ENCODE measurements at regions not wholly inside any gene's neighbourhood (a gene's known extent, or its start where the extent isn't known, plus 50 kb on each side); places are given as distances from the start of the nearest gene placed in this dataset.

GRCh38 chr2:145431181-145431951 lies 911.4 kb upstream of the ZEB2 start:
- peak; percentile 62 for TF ChIP-seq CTCF (IDR thresholded peaks at IDR 0.05; ENCODE audit: low read depth, low read length)
- Histone ChIP-seq H3K4me3 (ENCODE audit: low read depth, low read length) (no peak overlapping the region), H3K27ac (no peak overlapping the region), H3K36me3 (no peaks in the 10 kb centered on the region), H3K9me3 (ENCODE audit: severe bottlenecking) (no peaks in the 10 kb centered on the region), H3K27me3 (ENCODE audit: insufficient read depth, low read depth, severe bottlenecking) (no peaks in the 10 kb centered on the region)
- DNase-seq = peak; percentile 64

- H3K4me3 ChIP-seq (ENCODE audit: low read depth, low read length) = no peak overlapping the region
- no peaks in the 10 kb centered on the region for H3K27me3 ChIP-seq (ENCODE audit: insufficient read depth, low read depth, severe bottlenecking)
- no peak for DNase-seq
- TF ChIP-seq CTCF (IDR thresholded peaks at IDR 0.05; ENCODE audit: low read depth, low read length) = no peak
- H3K9me3 ChIP-seq (ENCODE audit: severe bottlenecking) = peaks cover 6% of the 10 kb centered on the region
- no peak overlapping the region for H3K27ac ChIP-seq
- H3K36me3 ChIP-seq = no peaks in the 10 kb centered on the region
These were observed 903.9 kb upstream of the ZEB2 start for GRCh38 chr2:145423809-145424208.

GRCh38 chr2:145422576-145422975 lies 902.7 kb upstream of the ZEB2 start:
- Histone ChIP-seq H3K4me3 (ENCODE audit: low read depth, low read length) (no peak overlapping the region), H3K27me3 (ENCODE audit: insufficient read depth, low read depth, severe bottlenecking) (no peaks in the 10 kb centered on the region), H3K36me3 (no peaks in the 10 kb centered on the region), H3K27ac (no peak overlapping the region), H3K9me3 (ENCODE audit: severe bottlenecking) (peaks cover 6% of the 10 kb centered on the region)
- no peak for TF ChIP-seq CTCF (IDR thresholded peaks at IDR 0.05; ENCODE audit: low read depth, low read length)
- DNase-seq = no peak

GRCh38 chr2:145421841-145422240 lies 901.9 kb upstream of the ZEB2 start:
- no peaks in the 10 kb centered on the region for H3K27me3 ChIP-seq (ENCODE audit: insufficient read depth, low read depth, severe bottlenecking)
- peaks cover 6% of the 10 kb centered on the region for H3K9me3 ChIP-seq (ENCODE audit: severe bottlenecking)
- H3K27ac ChIP-seq = no peak overlapping the region
- no peak for DNase-seq
- H3K4me3 ChIP-seq (ENCODE audit: low read depth, low read length) = no peak overlapping the region
- no peaks in the 10 kb centered on the region for H3K36me3 ChIP-seq
- no peak for TF ChIP-seq CTCF (IDR thresholded peaks at IDR 0.05; ENCODE audit: low read depth, low read length)

GRCh38 chr2:145416640-145417039 lies 896.7 kb upstream of the ZEB2 start:
- no peak overlapping the region for H3K27ac ChIP-seq
- peaks cover 8% of the 10 kb centered on the region for H3K9me3 ChIP-seq (ENCODE audit: severe bottlenecking)
- H3K27me3 ChIP-seq (ENCODE audit: insufficient read depth, low read depth, severe bottlenecking) = no peaks in the 10 kb centered on the region
- H3K4me3 ChIP-seq (ENCODE audit: low read depth, low read length) = no peak overlapping the region
- no peak for DNase-seq
- H3K36me3 ChIP-seq = no peaks in the 10 kb centered on the region
- TF ChIP-seq CTCF (IDR thresholded peaks at IDR 0.05; ENCODE audit: low read depth, low read length) = no peak

- no peak overlapping the region for H3K4me3 ChIP-seq (ENCODE audit: low read depth, low read length)
- H3K27me3 ChIP-seq (ENCODE audit: insufficient read depth, low read depth, severe bottlenecking) = no peaks in the 10 kb centered on the region
- peaks cover 4% of the 10 kb centered on the region for H3K9me3 ChIP-seq (ENCODE audit: severe bottlenecking)
- no peak for DNase-seq
- TF ChIP-seq CTCF (IDR thresholded peaks at IDR 0.05; ENCODE audit: low read depth, low read length) = no peak
- H3K36me3 ChIP-seq = no peaks in the 10 kb centered on the region
- no peak overlapping the region for H3K27ac ChIP-seq
These were observed 895.2 kb upstream of the ZEB2 start for GRCh38 chr2:145415151-145415550.

Measured in WERI-Rb-1 (cell line).